ENCODE measurements at regions not wholly inside any gene's neighbourhood (a gene's known extent, or its start where the extent isn't known, plus 50 kb on each side); places are given as distances from the start of the nearest gene placed in this dataset.

- intact Hi-C loops (cut with micrococcal nuclease) (no loop called here), in situ Hi-C loops (cut with MboI) (no loop called here)
- ChIA-PET POLR2A (no interaction called here), CTCF (ENCODE audit: low intra/inter-chr PET ratio) (no interaction called here)
- DNase-seq (ENCODE audit: extremely low read depth in 1 of 4, low spot score in 3 of 4) (no peak), ATAC-seq (no peak), FAIRE-seq (no peak)
- no peaks in the 10 kb centered on the region for H3K79me2 ChIP-seq (ENCODE audit: control insufficient read depth, insufficient read depth, low read length)
- no peaks in the 10 kb centered on the region for H3K27me3 ChIP-seq (ENCODE audit: control insufficient read depth in 2 of 2, insufficient read depth in 2 of 2, low read length in 2 of 2)
- no TSS peak for BruUV-seq (replicated peaks)
- H4K20me1 ChIP-seq (replicated peaks; ENCODE audit: control insufficient read depth, insufficient read depth, low read length): no peaks in the 10 kb centered on the region
- TF ChIP-seq ZNF217 (CRISPR knock-in tag; IDR thresholded peaks at IDR 0.05): no peak
- H3K4me2 ChIP-seq (ENCODE audit: insufficient read depth, low read length): no peak overlapping the region
- H3K9me3 ChIP-seq (replicated peaks; ENCODE audit: control insufficient read depth, insufficient read depth, low read depth, low read length): no peaks in the 10 kb centered on the region
- no peaks in the 10 kb centered on the region for H3K36me3 ChIP-seq (ENCODE audit: control insufficient read depth, insufficient read depth, low read length)
- H3K4me3 ChIP-seq: no peak overlapping the region
- H3K9ac ChIP-seq (ENCODE audit: insufficient read depth in 1 of 2, low read depth in 2 of 2, low read length in 2 of 2): no peak overlapping the region
- no peaks in the 10 kb centered on the region for H3K4me1 ChIP-seq (replicated peaks in 1 of 2; ENCODE audit: control insufficient read depth in 2 of 2, insufficient read depth in 2 of 2, low read length in 2 of 2)
- no peak overlapping the region for H3K27ac ChIP-seq (ENCODE audit: extremely low read depth, low read depth, low read length)
- H3K9me1 ChIP-seq (ENCODE audit: control insufficient read depth, insufficient read depth, low read length): no peaks in the 10 kb centered on the region
- no peak overlapping the region for H2AFZ ChIP-seq (ENCODE audit: low read depth, low read length)
Observed at GRCh38 chr1:57984277-57984676, 560.4 kb upstream of the DAB1 start.

DNA sequence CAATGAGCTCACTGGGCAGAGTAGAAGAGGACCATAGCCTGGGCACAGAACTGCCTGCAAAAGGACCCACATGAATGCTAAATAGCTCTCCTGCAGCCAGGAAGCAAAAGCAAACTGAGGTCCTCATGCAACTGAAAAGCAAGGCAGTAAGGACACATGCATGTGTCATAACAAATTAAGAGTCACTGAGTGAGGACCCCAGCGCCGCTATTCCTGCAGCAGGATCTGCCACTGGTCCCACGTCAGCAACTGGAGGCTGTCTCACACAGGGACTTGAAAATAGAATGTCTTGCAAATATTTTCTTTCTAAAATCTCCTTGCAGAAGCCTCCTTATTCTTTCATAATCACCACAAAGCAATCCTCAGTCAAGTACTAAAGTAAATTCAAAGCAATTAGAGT is 559.6 kb upstream of the DAB1 start:
- DNase-seq (ENCODE audit: extremely low read depth in 1 of 4, low spot score in 3 of 4) (no peak), FAIRE-seq (no peak), ATAC-seq (no peak)
- in situ Hi-C loops (cut with MboI) (no loop called here), intact Hi-C loops (cut with micrococcal nuclease) (no loop called here)
- no peaks in the 10 kb centered on the region for H3K9me1 ChIP-seq (ENCODE audit: control insufficient read depth, insufficient read depth, low read length)
- no TSS peak for BruUV-seq (replicated peaks)
- TF ChIP-seq MNT (conservative IDR thresholded peaks at IDR 0.05): no peak
- no peak for TF ChIP-seq SIRT6 (IDR thresholded peaks at IDR 0.05; ENCODE audit: low read depth, low read length)
- TF ChIP-seq RNF2 (IDR thresholded peaks at IDR 0.05): no peak
- WGBS (ENCODE audit: insufficient coverage, low coverage, missing lambda C conversion rate): 0% methylated on average over 3 of the region's 3 CpGs
- H3K4me3 ChIP-seq: no peak overlapping the region
- POLR2A ChIA-PET: no interaction called here
- no peak overlapping the region for H2AFZ ChIP-seq (ENCODE audit: low read depth, low read length)
- no peaks in the 10 kb centered on the region for H3K36me3 ChIP-seq (ENCODE audit: control insufficient read depth, insufficient read depth, low read length)
- H3K27me3 ChIP-seq (ENCODE audit: control insufficient read depth in 2 of 2, insufficient read depth in 2 of 2, low read length in 2 of 2): no peaks in the 10 kb centered on the region
- no peak overlapping the region for H3K4me2 ChIP-seq (ENCODE audit: insufficient read depth, low read length)
- no peaks in the 10 kb centered on the region for H3K4me1 ChIP-seq (replicated peaks in 1 of 2; ENCODE audit: control insufficient read depth in 2 of 2, insufficient read depth in 2 of 2, low read length in 2 of 2)
- H3K27ac ChIP-seq (ENCODE audit: extremely low read depth, low read depth, low read length): no peak overlapping the region
- H3K9me3 ChIP-seq (replicated peaks; ENCODE audit: control insufficient read depth, insufficient read depth, low read depth, low read length): no peaks in the 10 kb centered on the region
- CTCF ChIA-PET (ENCODE audit: low intra/inter-chr PET ratio): no interaction called here
- no peaks in the 10 kb centered on the region for H3K79me2 ChIP-seq (ENCODE audit: control insufficient read depth, insufficient read depth, low read length)
- H4K20me1 ChIP-seq (replicated peaks; ENCODE audit: control insufficient read depth, insufficient read depth, low read length): no peaks in the 10 kb centered on the region
- H3K9ac ChIP-seq (ENCODE audit: insufficient read depth in 1 of 2, low read depth in 2 of 2, low read length in 2 of 2): no peak overlapping the region

Measured in K562 (cell line).